ENCODE measurements at regions not wholly inside any gene's neighbourhood (a gene's known extent, or its start where the extent isn't known, plus 50 kb on each side); places are given as distances from the start of the nearest gene placed in this dataset.

DNA sequence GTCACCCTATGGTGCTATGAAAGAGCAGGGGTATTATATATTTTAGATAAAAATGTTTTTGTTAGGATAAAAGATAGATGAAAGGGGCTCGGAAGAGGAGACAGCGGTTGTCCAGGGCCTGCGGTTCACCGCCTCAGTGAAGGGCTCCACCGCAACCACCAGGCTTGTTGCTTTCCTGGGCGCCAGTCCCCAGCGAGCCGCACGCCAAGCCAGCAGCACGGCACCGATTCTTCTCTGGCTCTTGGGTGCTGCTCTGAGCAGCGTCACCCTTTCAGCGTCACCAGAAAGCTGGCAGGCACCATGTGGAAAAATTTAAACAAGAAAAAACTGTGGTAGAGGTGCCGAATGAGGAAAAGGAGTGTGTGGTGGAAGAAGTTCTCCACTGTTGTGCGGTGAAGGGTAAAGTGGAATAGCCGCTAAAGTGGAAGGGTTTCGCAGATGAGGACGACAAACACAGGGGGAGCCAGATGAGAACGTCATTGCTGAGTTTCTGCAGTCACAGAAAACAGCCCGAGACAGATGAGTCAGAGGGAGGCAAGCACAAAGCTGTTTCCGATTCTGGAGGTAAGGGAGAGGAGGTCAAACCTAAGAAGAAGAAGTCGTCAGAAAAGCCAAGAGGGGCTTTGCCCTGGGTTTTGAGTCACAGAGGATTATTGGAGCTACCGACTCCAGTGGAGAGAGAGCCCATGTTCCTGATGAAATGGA is 569.2 kb downstream of the ZBBX start:
- TF ChIP-seq, protein P1, sequence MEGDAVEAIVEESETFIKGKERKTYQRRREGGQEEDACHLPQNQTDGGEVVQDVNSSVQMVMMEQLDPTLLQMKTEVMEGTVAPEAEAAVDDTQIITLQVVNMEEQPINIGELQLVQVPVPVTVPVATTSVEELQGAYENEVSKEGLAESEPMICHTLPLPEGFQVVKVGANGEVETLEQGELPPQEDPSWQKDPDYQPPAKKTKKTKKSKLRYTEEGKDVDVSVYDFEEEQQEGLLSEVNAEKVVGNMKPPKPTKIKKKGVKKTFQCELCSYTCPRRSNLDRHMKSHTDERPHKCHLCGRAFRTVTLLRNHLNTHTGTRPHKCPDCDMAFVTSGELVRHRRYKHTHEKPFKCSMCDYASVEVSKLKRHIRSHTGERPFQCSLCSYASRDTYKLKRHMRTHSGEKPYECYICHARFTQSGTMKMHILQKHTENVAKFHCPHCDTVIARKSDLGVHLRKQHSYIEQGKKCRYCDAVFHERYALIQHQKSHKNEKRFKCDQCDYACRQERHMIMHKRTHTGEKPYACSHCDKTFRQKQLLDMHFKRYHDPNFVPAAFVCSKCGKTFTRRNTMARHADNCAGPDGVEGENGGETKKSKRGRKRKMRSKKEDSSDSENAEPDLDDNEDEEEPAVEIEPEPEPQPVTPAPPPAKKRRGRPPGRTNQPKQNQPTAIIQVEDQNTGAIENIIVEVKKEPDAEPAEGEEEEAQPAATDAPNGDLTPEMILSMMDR (IDR thresholded peaks at IDR 0.05) = no peak
- no peak for TF ChIP-seq POLR2A (IDR thresholded peaks at IDR 0.05)

Measured in breast epithelium (tissue), 3 donors.